Memory B cell (primary cell): ENCODE measurements at regions not wholly inside any gene's neighbourhood (a gene's known extent, or its start where the extent isn't known, plus 50 kb on each side); places are given as distances from the start of the nearest gene placed in this dataset.

Experiments
- ATAC-seq: fragments of 150-1000 bp; cut with Tn5 transposase; 2 replicates; pipeline ENCODE4 v1.10.0; 2021; ENCODE audit warnings: low read depth, mild to moderate bottlenecking, moderate library complexity
- DNase-seq, 2 donors: peaks; one replicate each; pipeline ENCODE4 v3.0.0; 2022; ENCODE audit warnings: low spot score in 2 of 2
- H3K27ac Mint-ChIP-seq: one replicate; pipeline ENCODE4 v1.8.0; 2022; ENCODE audit warnings: mild to moderate bottlenecking, moderate library complexity, mixed read lengths
- H3K27me3 Mint-ChIP-seq: one replicate; pipeline ENCODE4 v1.8.0; 2022; ENCODE audit warnings: mixed read lengths
- H3K36me3 Mint-ChIP-seq: one replicate; pipeline ENCODE4 v1.8.0; 2022; ENCODE audit warnings: mild to moderate bottlenecking, mixed read lengths
- H3K4me1 Mint-ChIP-seq: one replicate; pipeline ENCODE4 v1.8.0; 2022; ENCODE audit warnings: mixed read lengths
- H3K4me3 Mint-ChIP-seq: one replicate; pipeline ENCODE4 v1.8.0; 2022; ENCODE audit warnings: mild to moderate bottlenecking, moderate library complexity, mixed read lengths
- H3K9me3 Mint-ChIP-seq: one replicate; pipeline ENCODE4 v1.8.0; 2022; ENCODE audit warnings: mixed read lengths

- H3K4me1 Mint-ChIP-seq = no peaks in the 10 kb centered on the region
- H3K27ac Mint-ChIP-seq = no peak overlapping the region
- DNase-seq (no peak), ATAC-seq (no peak)
- H3K9me3 Mint-ChIP-seq = no peaks in the 10 kb centered on the region
- H3K36me3 Mint-ChIP-seq = no peaks in the 10 kb centered on the region
- H3K27me3 Mint-ChIP-seq = no peaks in the 10 kb centered on the region
- H3K4me3 Mint-ChIP-seq = no peak overlapping the region
These were observed 273.4 kb downstream of the BMP4 start for GRCh38 chr14:53683229-53683628.

- ATAC-seq = no peak
- Mint-ChIP-seq H3K27ac (no peak overlapping the region), H3K9me3 (peaks cover 6% of the 10 kb centered on the region), H3K36me3 (no peaks in the 10 kb centered on the region), H3K27me3 (no peaks in the 10 kb centered on the region), H3K4me1 (no peaks in the 10 kb centered on the region), H3K4me3 (no peak overlapping the region)
- no peak for DNase-seq
These were observed 284.1 kb downstream of the BMP4 start for GRCh38 chr14:53672526-53672925.

GRCh38 chr14:53670701-53671100, 285.9 kb downstream of the BMP4 start:
- Mint-ChIP-seq H3K4me1 (no peaks in the 10 kb centered on the region), H3K4me3 (no peak overlapping the region), H3K9me3 (peaks cover 3% of the 10 kb centered on the region), H3K27me3 (peaks cover 4% of the 10 kb centered on the region), H3K27ac (no peak overlapping the region), H3K36me3 (no peaks in the 10 kb centered on the region)
- DNase-seq (no peak), ATAC-seq (no peak)

GRCh38 chr14:53668897-53669296, 287.7 kb downstream of the BMP4 start:
- no peak for DNase-seq
- no peak overlapping the region for H3K27ac Mint-ChIP-seq

GRCh38 chr14:53663709-53664108, 292.9 kb downstream of the BMP4 start:
- no peak overlapping the region for H3K27ac Mint-ChIP-seq
- no peaks in the 10 kb centered on the region for H3K4me1 Mint-ChIP-seq
- peaks cover 4% of the 10 kb centered on the region for H3K27me3 Mint-ChIP-seq
- H3K36me3 Mint-ChIP-seq = no peaks in the 10 kb centered on the region
- ATAC-seq (no peak), DNase-seq (no peak)
- H3K4me3 Mint-ChIP-seq = no peak overlapping the region
- H3K9me3 Mint-ChIP-seq = no peaks in the 10 kb centered on the region

More at GRCh38 chr14:53668897-53669296, 287.7 kb downstream of the BMP4 start:
- H3K36me3 Mint-ChIP-seq = no peaks in the 10 kb centered on the region
- H3K4me3 Mint-ChIP-seq = no peak overlapping the region
- H3K9me3 Mint-ChIP-seq = no peaks in the 10 kb centered on the region
- H3K27me3 Mint-ChIP-seq = peaks cover 4% of the 10 kb centered on the region
- no peaks in the 10 kb centered on the region for H3K4me1 Mint-ChIP-seq
- no peak for ATAC-seq

GRCh38 chr14:53655080-53655785, 301.4 kb downstream of the BMP4 start:
- DNase-seq (no peak), ATAC-seq (no peak)
- H3K27me3 Mint-ChIP-seq = peaks cover 9% of the 10 kb centered on the region
- H3K4me3 Mint-ChIP-seq = no peak overlapping the region
- no peak overlapping the region for H3K27ac Mint-ChIP-seq
- no peaks in the 10 kb centered on the region for H3K9me3 Mint-ChIP-seq
- H3K4me1 Mint-ChIP-seq = no peaks in the 10 kb centered on the region
- H3K36me3 Mint-ChIP-seq = no peaks in the 10 kb centered on the region

GRCh38 chr14:53652068-53652467, 304.6 kb downstream of the BMP4 start:
- Mint-ChIP-seq H3K9me3 (no peaks in the 10 kb centered on the region), H3K36me3 (no peaks in the 10 kb centered on the region), H3K27me3 (peaks cover 7% of the 10 kb centered on the region), H3K27ac (no peak overlapping the region), H3K4me3 (no peak overlapping the region), H3K4me1 (no peaks in the 10 kb centered on the region)
- ATAC-seq (no peak), DNase-seq (no peak)

GRCh38 chr14:53651096-53651740, 305.4 kb downstream of the BMP4 start:
- Mint-ChIP-seq H3K27ac (no peak overlapping the region), H3K4me1 (no peaks in the 10 kb centered on the region), H3K9me3 (no peaks in the 10 kb centered on the region), H3K27me3 (peaks cover 5% of the 10 kb centered on the region), H3K36me3 (no peaks in the 10 kb centered on the region), H3K4me3 (no peak overlapping the region)
- no peak for ATAC-seq
- DNase-seq = no peak

GRCh38 chr14:53646925-53647324, 309.7 kb downstream of the BMP4 start:
- ATAC-seq = no peak
- Mint-ChIP-seq H3K27me3 (peaks cover 3% of the 10 kb centered on the region), H3K4me1 (no peaks in the 10 kb centered on the region), H3K9me3 (peaks cover 1% of the 10 kb centered on the region), H3K4me3 (no peak overlapping the region), H3K27ac (no peak overlapping the region), H3K36me3 (peaks cover 2% of the 10 kb centered on the region)
- DNase-seq = no peak

GRCh38 chr14:53640695-53641094, 315.9 kb downstream of the BMP4 start:
- Mint-ChIP-seq H3K27ac (no peak overlapping the region), H3K4me1 (no peaks in the 10 kb centered on the region), H3K4me3 (no peak overlapping the region), H3K9me3 (no peaks in the 10 kb centered on the region), H3K36me3 (no peaks in the 10 kb centered on the region), H3K27me3 (peaks cover 2% of the 10 kb centered on the region)
- no peak for ATAC-seq
- DNase-seq = no peak

GRCh38 chr14:53638966-53639365, 317.7 kb downstream of the BMP4 start:
- no peak for ATAC-seq
- DNase-seq = no peak
- Mint-ChIP-seq H3K27me3 (peaks cover 5% of the 10 kb centered on the region), H3K9me3 (no peaks in the 10 kb centered on the region), H3K27ac (no peak overlapping the region), H3K36me3 (no peaks in the 10 kb centered on the region), H3K4me3 (no peak overlapping the region), H3K4me1 (no peaks in the 10 kb centered on the region)

- Mint-ChIP-seq H3K4me1 (no peaks in the 10 kb centered on the region), H3K27ac (no peak overlapping the region), H3K9me3 (no peaks in the 10 kb centered on the region), H3K4me3 (no peak overlapping the region), H3K27me3 (peaks cover 8% of the 10 kb centered on the region), H3K36me3 (no peaks in the 10 kb centered on the region)
- DNase-seq (no peak), ATAC-seq (no peak)
These were observed 321.8 kb downstream of the BMP4 start for GRCh38 chr14:53634793-53635192.

GRCh38 chr14:53630336-53630735, 326.3 kb downstream of the BMP4 start:
- DNase-seq = no peak
- no peak overlapping the region for H3K27ac Mint-ChIP-seq
- no peak for ATAC-seq
- H3K9me3 Mint-ChIP-seq = no peaks in the 10 kb centered on the region
- no peaks in the 10 kb centered on the region for H3K36me3 Mint-ChIP-seq
- no peaks in the 10 kb centered on the region for H3K4me1 Mint-ChIP-seq
- no peak overlapping the region for H3K4me3 Mint-ChIP-seq
- H3K27me3 Mint-ChIP-seq = peaks cover 10% of the 10 kb centered on the region

GRCh38 chr14:53628732-53629430, 327.7 kb downstream of the BMP4 start:
- Mint-ChIP-seq H3K4me1 (no peaks in the 10 kb centered on the region), H3K27me3 (peaks cover 6% of the 10 kb centered on the region), H3K9me3 (no peaks in the 10 kb centered on the region)

More at GRCh38 chr14:53628732-53629430, 327.7 kb downstream of the BMP4 start:
- no peak overlapping the region for H3K27ac Mint-ChIP-seq
- no peak overlapping the region for H3K4me3 Mint-ChIP-seq
- ATAC-seq (no peak), DNase-seq (no peak)
- H3K36me3 Mint-ChIP-seq = no peaks in the 10 kb centered on the region
